Testis (tissue), 2 donors: ENCODE measurements at regions not wholly inside any gene's neighbourhood (a gene's known extent, or its start where the extent isn't known, plus 50 kb on each side); places are given as distances from the start of the nearest gene placed in this dataset.

Experiments used
- POLR2A ChIP-seq: fragments of 450-650 bp; IDR thresholded peaks from one replicate; pipeline ENCODE4 v1.6.1; 2017; ENCODE audit warnings: antibody characterized with exemption, mild to moderate bottlenecking, moderate library complexity
- TF ChIP-seq, protein P1 (sequence below), 3 experiments: fragments of 450-650 bp in 2 of 3; fragments of 200-600 bp in 1 of 3; sonication (generic) in 1 of 3; IDR thresholded peaks; one replicate each; pipeline ENCODE4 v1.5.1; 2016 to 2019; ENCODE audit warnings: antibody characterized with exemption in 3 of 3, mild to moderate bottlenecking in 2 of 3, moderate library complexity in 1 of 3

DNA sequence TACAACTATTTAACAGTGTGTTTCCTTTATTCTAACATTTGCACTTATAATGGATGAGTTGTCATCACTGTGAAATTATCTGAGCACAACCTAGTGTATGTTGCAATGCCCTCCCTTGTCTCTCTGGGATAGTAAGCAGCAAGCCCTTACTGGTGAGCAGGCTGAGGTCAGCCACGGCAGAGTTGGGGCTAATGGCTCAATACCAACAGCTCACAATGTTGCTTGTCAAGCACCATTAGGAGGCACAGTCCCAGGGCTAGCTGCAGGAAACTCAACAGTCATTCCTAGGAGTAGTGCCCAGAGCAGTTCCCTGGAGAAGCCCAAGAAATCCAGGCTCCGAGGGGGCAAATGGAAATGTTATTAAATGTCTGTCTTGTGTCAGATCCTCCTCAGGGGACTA is 858.4 kb downstream of the GRID1 start:
- TF ChIP-seq, protein P1, sequence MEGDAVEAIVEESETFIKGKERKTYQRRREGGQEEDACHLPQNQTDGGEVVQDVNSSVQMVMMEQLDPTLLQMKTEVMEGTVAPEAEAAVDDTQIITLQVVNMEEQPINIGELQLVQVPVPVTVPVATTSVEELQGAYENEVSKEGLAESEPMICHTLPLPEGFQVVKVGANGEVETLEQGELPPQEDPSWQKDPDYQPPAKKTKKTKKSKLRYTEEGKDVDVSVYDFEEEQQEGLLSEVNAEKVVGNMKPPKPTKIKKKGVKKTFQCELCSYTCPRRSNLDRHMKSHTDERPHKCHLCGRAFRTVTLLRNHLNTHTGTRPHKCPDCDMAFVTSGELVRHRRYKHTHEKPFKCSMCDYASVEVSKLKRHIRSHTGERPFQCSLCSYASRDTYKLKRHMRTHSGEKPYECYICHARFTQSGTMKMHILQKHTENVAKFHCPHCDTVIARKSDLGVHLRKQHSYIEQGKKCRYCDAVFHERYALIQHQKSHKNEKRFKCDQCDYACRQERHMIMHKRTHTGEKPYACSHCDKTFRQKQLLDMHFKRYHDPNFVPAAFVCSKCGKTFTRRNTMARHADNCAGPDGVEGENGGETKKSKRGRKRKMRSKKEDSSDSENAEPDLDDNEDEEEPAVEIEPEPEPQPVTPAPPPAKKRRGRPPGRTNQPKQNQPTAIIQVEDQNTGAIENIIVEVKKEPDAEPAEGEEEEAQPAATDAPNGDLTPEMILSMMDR (IDR thresholded peaks at IDR 0.05) = no peak
- no peak for TF ChIP-seq POLR2A
